ENCODE measurements at regions not wholly inside any gene's neighbourhood (a gene's known extent, or its start where the extent isn't known, plus 50 kb on each side); places are given as distances from the start of the nearest gene placed in this dataset.

DNA sequence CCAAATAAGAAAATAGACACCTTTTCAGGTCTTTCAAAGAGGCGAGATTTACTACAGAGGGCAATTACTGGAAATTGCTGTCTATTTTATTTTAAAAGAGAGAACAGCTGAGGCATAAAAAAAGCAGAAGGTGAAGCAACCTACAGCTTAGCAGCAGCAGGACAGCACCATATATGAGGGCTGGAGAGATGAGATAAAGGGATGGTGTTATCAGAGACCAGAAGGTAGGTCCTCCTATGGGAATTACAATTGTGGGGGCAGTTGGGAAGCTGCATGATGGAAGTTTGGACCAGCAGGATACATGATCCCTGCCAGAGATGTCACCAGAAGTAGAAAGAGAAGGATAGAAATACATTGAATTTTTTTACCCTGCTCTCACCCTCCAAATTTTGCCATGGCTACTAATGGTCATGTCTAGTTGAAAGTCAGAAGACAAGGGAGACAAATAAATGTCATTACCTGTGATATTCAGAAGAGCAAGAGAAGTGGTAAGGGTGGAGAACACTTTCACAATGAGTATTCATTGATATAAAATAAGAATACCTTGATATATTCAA, 77.2 kb upstream of the CALCR start:
- DNase-seq (ENCODE audit: low read depth): no peak

- DNase-seq (ENCODE audit: low read depth): no peak
These were observed 72.0 kb upstream of the CALCR start for GRCh38 chr7:93646538-93646937.

DNA sequence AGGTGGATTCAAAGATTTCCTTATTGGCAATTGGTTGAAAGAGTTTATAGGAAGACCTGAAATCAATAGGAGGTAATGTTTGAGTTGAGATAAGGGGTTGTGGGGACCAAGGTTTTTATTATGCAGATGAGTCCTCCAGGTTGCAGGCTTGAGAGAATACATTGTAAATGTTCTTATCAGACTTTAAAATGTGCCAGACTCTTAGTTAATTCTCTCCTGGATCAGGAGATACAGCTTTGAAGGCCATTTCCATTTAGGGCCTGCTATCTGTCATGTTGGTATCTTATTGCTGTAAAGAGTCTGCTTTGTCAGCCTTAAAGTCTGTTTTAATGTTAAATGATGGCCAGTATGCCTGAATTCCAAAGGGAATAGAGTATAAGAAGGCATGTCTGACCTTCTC, 61.8 kb upstream of the CALCR start:
- no peak for DNase-seq (ENCODE audit: low read depth)

GRCh38 chr7:93632371-93632770, 57.8 kb upstream of the CALCR start:
- DNase-seq (ENCODE audit: low read depth): no peak

DNA sequence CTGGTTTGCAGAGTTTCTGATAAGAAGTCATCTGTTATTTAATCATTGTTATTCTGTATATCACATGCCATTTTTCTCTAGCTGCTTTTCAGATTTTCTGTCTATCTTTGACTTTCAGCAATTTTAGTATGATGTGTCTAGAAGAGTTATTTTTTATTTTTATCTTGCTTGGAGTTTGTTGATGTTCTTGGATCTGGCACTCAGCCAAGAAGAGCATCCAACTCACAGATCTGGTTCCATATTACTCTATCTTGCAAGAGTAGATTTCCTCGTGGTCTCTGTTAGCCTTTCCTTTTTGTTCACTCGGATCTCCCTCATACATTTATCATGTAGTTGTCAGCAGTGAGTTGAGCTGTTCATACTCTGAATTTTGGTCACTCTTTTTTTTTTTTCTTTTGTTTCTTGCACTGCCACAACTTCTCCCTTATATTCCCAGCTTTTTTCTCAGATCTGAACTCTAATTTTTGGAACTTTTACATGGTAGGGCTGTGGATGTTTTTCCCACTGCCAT, 54.8 kb upstream of the CALCR start:
- DNase-seq (ENCODE audit: low read depth): no peak

DNA sequence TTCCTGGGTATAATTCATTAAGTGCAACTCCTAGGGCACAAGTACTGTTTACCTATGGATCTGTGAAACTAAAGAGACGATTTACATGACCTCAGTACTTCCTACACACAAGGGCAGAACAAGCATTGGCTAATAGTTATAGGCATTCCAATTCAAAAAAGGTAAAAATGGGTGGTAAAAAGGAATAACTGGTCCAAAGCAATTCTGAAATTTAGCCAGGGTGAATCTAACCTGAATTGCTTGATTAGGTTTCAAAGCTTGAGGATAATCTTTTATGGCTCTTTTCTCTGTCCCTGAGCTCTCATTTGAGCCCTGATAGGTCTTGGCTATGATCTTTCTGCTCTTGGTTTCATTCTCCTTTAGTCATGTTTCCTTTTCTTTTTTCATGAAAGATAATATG, 52.3 kb upstream of the CALCR start:
- no peak for DNase-seq (ENCODE audit: low read depth)

Measured in Daoy (cell line).